NCI-H510A (cell line): ENCODE measurements at regions not wholly inside any gene's neighbourhood (a gene's known extent, or its start where the extent isn't known, plus 50 kb on each side); places are given as distances from the start of the nearest gene placed in this dataset.

Experiments
- DNase-seq: peaks from one replicate; lab custom pipeline; 2025; lab: John Stamatoyannopoulos, UW

DNA sequence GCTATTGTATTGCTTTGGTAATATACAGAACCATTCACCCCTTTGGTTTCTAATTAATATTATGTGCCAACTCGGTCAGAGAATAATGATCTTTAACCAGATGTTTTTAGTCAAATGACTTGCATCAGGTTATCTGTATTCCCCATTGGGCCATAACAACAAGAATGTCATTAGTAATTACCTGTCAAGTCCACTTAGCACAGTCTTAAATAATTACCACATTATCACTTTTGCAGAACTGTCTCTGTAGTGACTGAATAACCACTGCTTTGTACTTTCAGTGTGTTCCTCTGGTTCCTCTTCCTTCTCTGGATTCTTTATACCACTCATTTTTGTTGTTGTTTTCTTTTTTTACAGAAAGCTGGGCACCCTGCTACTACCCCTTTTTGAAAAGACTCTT, 257.7 kb upstream of the SPOCK3 start:
- DNase-seq = no peak

- DNase-seq = no peak
Observed at GRCh38 chr4:167509551-167509950, 275.3 kb upstream of the SPOCK3 start.

DNA sequence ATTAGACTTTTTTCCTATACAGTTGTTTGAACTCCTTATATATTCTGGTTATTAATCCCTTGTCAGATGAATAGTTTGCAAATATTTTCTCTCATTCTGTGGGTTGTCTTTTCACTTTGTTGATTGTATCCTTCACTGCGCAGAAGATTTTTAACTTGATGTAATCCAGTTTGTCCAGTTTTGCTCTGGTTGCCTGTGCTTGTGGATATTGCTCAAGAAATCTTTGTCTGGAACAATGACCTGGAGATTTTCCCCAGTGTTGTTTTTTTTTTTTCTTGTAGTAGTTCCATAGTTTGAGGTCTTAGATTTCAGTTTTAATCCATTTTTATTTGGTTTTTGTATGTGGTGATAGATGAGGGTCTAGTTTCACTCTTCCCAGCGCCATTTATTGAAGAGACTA, 289.8 kb upstream of the SPOCK3 start:
- DNase-seq = no peak

DNA sequence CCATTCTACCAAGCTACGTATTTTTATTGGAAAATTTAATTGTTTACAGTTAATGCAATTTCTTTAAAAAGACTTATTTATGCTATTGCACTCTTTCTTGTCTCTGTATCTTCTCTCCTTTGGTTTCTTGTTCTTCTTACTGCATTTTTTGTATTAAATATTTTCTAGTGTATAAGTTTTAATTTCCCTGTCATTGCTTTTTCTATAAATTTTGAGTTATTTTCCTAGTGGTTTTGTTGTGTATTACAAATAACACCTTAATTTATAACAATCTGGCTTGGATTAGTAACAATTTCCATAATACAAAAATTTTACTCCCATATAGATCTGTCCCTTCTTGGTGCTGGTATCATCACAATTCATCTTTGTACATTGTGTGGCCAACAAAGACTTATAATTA, 303.5 kb upstream of the SPOCK3 start:
- DNase-seq = no peak

GRCh38 chr4:167541286-167541685, 307.0 kb upstream of the SPOCK3 start:
- no peak for DNase-seq

DNA sequence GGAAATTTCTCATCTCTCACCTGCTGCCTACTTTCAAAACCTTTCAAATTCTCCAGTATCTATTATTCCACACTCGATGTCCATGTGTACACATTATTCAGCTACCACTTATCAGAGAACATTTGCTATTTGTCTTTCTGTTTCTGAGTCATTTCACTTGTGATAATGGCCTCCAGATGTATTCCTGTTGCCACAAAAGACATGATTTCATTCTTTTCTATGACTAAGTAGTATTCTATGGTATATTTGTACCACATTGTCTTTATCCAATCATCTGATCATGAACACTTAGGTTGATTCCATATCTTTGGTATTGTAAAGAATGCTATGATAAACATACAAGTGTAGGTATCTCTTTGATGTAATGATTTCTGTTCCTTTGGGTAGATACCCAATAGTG, 310.1 kb upstream of the SPOCK3 start:
- DNase-seq = no peak

GRCh38 chr4:167550021-167550420, 315.7 kb upstream of the SPOCK3 start:
- no peak for DNase-seq

- DNase-seq = no peak
Observed at GRCh38 chr4:167555338-167556022, 321.2 kb upstream of the SPOCK3 start.

DNA sequence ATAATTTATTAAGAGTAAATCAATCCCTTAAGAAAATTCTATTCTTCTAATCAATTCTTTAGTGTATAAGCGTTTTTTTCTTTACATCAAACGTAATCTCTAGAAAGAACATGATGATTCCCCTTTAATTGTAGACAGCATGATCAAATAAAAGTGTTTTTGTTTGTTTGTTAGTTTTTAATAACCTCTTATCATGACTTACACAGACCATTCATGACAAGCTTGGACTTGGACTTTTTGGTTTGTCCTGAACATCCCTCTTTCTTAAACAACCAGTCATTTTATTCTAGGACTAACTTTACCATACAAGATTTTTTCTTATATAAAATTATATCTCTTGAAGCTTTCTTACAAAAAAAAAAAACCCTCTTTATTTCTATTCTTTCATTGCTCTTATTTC, 344.6 kb upstream of the SPOCK3 start:
- DNase-seq = no peak

DNA sequence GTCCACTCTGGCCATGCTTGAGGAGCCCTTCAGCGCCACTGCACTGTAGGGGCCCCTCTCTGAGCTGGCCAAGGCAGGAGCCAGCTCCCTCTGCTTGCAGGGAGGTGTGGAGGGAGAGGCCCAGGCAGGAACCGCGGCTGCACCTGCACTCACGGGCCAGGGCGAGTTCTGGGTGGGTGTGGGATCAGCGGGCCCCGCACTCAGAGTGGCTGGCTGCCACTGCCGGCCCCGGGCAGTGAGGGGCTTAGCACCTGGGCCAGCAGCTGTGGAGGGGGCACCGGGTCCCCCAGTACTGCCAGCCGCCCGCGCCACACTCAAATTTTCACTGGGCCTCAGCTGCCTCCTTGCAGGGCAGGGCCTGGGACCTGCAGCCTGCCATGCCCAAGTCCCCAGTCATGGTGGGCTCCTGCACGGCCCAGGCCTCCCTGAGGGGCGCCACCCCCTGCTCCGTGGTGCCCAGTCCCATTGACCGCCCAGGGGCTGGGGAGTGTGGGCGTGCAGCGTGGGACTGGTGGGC, 347.2 kb upstream of the SPOCK3 start:
- no peak for DNase-seq

DNA sequence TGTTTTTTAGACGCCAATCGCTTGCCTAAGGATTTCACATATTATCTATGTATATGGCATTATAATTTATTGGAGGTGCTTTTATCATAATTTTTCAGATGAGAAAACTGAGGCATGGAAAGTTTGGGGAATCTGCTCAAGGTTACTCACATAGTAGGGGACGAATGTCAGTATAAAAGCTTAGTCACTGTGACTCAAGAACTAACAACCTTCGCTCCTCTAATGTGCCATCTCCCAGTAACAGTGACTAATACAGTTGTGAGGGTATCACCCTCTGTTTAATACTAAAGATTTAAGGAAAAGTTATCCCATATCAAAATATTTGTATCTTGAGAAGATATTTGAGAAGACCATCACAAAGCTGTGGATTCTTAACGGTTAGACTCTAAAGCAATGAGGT, 353.1 kb upstream of the SPOCK3 start:
- no peak for DNase-seq

DNA sequence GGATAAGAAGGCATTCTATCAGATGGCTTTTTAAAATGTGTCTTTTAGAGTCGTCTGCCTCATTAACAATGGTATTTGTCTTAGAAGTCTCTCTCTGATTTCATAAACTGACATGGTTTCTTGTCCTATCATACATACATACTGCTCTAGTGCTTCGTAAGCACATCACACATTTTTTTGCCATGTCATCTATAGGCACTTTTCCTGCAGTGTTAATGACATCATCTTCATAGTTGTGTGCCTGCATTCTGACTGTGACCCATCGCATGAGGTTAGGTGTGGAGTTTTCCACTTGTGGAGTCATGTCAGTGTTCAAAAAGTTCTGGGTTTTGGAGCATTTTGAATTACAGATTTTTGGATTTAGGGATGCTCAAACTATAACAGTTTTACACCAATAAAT, 361.6 kb upstream of the SPOCK3 start:
- DNase-seq = no peak

DNA sequence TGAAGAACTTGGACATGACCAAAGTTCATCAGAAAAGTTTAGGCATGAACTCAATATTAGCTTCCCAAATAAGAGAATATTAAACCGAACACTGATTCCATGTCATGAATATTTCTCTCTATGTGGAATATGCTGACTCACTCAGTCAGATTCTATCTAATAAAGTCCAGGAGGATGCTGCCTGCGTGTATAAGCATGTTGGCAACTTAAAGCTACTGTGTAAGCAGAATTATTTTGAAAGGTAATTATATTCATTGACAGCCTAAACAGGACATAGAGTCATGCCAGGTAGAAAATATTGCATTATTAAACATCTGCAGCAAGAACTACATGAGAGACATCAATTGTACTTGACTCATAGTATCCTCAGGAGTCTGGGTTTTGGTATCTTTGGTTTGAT, 367.9 kb upstream of the SPOCK3 start:
- DNase-seq = no peak

DNA sequence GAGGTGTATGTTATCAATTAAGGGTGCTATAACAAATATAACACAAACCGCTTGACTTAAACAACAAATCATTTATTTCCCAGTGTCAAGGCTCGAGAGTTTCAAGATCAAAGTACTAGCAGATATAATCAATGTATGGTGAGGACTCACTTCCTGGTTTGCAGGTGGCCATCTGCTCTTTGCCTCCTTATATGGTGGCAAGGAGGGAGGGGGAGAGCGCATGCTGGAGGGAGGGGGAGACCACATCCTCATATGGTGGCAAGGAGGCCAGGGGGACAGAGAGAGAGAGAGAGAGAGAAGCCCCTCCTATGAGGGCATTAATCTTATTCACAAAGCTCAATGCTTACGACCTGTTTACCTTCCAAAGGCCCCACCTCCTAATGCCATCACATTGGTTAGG, 372.3 kb upstream of the SPOCK3 start:
- peak; percentile 30 for DNase-seq

- no peak for DNase-seq
Observed at GRCh38 chr4:167613381-167613780, 379.1 kb upstream of the SPOCK3 start.

DNA sequence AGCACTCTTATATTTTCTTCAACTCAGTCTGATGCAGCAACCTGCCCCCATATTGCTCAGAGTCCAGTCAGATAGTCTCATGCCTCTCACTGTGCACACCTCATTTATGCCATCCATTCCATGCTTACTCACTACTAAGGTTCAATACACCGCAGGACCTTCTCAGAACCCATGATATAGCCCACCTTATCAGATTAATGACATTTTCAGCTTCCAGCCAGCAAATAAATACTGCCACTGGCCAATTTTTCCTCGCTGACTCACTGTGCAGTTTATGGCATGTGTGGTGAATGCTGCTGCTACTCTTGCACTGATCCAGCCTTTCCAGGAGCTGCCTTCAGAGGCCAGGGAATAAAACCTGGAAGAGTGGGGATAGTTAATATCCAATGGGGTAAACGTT, 380.6 kb upstream of the SPOCK3 start:
- no peak for DNase-seq

DNA sequence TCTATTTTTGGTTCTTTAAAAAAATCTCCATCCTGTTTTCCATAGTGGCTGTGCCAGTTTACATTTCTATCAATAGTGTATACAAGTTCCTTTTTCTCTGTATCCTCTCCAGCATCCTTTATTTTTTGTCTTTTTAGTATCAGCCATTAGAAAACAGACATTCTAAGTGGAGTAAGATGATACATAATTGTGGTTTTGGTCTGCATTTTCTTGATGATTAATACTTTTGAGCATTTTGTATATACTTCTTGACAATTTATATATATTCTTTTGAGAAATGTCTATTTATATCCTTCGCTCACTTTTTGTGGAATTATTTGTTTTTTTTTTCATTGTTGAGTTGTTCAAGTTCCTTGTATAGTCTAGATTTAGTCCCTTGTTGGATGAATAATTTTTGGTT, 382.2 kb upstream of the SPOCK3 start:
- no peak for DNase-seq

DNA sequence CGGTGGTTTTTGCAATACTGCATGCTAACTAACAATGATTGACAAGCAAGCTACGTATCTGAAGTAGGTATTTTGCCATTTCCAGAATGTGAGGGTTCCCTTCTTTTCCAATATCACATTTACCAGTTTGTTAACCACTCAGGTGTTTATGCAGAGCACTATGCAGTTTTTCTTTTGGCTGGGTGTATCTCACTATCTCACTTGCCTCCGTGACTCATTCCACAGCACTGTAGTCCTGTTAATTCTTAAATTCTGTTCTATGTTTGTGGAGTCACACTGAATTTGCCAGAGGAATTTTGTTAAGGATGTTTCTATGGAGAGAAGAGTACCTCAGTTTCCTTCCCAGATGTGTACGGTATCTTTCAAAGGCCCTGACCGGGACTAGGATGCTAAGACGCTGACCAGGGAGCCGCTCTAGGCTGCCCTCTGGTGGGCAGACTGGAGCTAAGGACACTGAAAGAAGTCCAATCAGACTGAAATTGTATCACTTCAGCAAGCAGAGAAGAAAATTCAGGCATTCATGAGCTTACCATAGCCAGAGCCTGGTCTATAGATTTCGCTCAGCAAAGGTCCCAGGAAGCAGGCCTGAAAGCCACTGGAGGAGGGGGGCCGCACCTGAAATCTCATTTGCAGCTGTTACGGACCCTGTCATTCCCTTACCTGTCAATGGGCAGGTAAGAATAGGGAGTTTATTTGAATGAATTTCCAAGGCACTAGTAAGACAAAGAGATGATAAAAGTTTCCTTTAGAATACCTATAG, 388.4 kb upstream of the SPOCK3 start:
- DNase-seq = no peak

DNA sequence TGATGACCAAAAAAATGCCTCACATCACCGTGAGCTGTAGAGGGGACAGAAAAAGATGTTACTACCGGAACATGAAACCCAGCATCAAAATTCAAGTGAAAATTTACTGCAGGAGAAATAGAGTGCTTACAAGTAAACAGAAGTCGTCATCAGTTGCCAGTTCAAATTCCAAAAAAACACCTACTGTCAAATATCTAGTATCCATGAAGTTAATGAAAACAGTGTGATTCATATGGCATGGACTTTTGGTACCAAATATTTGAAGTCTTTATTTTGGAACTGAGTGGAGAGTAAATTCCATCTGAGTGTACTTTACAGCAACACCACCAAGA, 388.9 kb upstream of the SPOCK3 start:
- no peak for DNase-seq

DNA sequence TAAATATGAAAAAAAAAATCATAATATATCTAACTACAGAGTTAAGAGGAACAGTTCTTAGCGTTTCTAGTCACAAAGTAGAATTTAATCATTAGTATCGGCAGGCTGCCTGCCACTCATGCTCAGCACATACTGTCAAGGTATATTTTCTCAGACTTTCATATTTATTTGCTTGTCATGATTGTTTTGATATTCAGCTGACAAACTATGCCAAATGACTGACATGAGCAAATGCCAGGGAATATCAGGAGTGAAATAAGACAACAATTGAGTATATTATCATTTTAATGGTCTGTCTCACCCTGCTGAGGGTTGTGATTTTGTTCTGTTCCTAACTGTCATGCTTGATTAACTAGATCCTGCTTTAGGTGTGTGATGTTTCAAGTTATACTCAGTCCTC, 395.0 kb upstream of the SPOCK3 start:
- DNase-seq = no peak

GRCh38 chr4:167642250-167642649, 408.0 kb upstream of the SPOCK3 start:
- DNase-seq = no peak

- DNase-seq = no peak
Observed at GRCh38 chr4:167645358-167645757, 411.1 kb upstream of the SPOCK3 start.

- no peak for DNase-seq
Observed at GRCh38 chr4:167652267-167652666, 418.0 kb upstream of the SPOCK3 start.

DNA sequence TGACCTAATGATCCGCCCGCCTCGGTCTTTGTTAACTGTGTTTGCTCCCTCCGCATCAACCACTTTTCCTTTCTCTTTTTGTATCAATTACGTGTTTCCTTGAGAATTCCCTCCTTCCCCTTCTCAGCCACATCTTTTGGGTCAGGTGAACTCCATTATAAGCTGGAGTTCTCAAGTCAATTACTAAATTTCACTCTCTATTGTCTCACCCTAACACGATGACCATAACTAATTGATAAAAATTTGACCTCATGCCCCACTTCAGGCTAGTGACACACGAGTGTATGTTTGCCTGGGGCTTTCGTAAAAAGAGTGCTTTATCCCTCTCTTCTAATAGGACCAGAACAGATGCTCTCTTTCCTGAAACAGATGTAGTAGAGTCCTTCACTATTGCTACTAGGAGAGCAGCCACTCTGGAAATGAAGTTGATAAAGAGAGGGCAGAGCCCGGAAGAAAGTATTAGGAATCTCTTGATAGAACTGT, 403.6 kb upstream of the ANXA10 start:
- DNase-seq = no peak
